Mesendoderm (in vitro differentiated cells): ENCODE measurements at regions not wholly inside any gene's neighbourhood (a gene's known extent, or its start where the extent isn't known, plus 50 kb on each side); places are given as distances from the start of the nearest gene placed in this dataset.
A peak's percentile ranks its signal among the peaks of the same experiment; 100 is the strongest.

Experiments used
- DNase-seq: peaks from one replicate; pipeline ENCODE4 v3.0.0; 2013
- H2AK5ac ChIP-seq: 2 replicates; pipeline ENCODE4 v1.6.1; 2013; ENCODE audit warnings: low read length, inconsistent platforms
- H2BK120ac ChIP-seq: 2 replicates; pipeline ENCODE4 v1.6.1; 2013; ENCODE audit warnings: low read depth, mild to moderate bottlenecking, low read length, moderate library complexity, mixed read lengths
- H2BK15ac ChIP-seq: replicated peaks from 2 replicates; pipeline ENCODE4 v1.6.1; 2013; ENCODE audit warnings: low read depth, mild to moderate bottlenecking, moderate library complexity
- H2BK5ac ChIP-seq: 2 replicates; pipeline ENCODE4 v1.6.1; 2013; ENCODE audit warnings: low read length, inconsistent platforms
- H3K18ac ChIP-seq: 2 replicates; pipeline ENCODE4 v1.6.1; 2013; ENCODE audit warnings: mild to moderate bottlenecking, low read length, mixed read lengths
- H3K23ac ChIP-seq: one replicate; pipeline ENCODE4 v1.6.1; 2013; ENCODE audit warnings: low read length
- H3K27ac ChIP-seq: 2 replicates; pipeline ENCODE4 v1.5.1; 2013; ENCODE audit warnings: low read depth, mild to moderate bottlenecking, inconsistent platforms, low read length, moderate library complexity
- H3K27me3 ChIP-seq: 2 replicates; pipeline ENCODE4 v1.6.1; 2013; ENCODE audit warnings: low read length, control low read depth, mild to moderate bottlenecking, inconsistent platforms; ENCODE audit not compliant: insufficient read depth, poor library complexity
- H3K36me3 ChIP-seq: 2 replicates; pipeline ENCODE4 v1.6.1; 2013; ENCODE audit warnings: low read length, inconsistent platforms; ENCODE audit not compliant: control insufficient read depth, insufficient read depth
- H3K4ac ChIP-seq: one replicate; pipeline ENCODE4 v1.6.1; 2013; ENCODE audit warnings: low read depth, mild to moderate bottlenecking, low read length, moderate library complexity
- H3K4me1 ChIP-seq: 2 replicates; pipeline ENCODE4 v1.6.1; 2013; ENCODE audit warnings: low read depth, low read length, inconsistent platforms; ENCODE audit not compliant: control insufficient read depth
- H3K4me2 ChIP-seq: 2 replicates; pipeline ENCODE4 v1.6.1; 2013; ENCODE audit warnings: low read length
- H3K4me3 ChIP-seq: 2 replicates; pipeline ENCODE4 v1.5.1; 2013; ENCODE audit warnings: mild to moderate bottlenecking, low read length
- H3K56ac ChIP-seq: one replicate; pipeline ENCODE4 v1.6.1; 2013; ENCODE audit warnings: low read length
- H3K79me1 ChIP-seq: 2 replicates; pipeline ENCODE4 v1.6.1; 2013; ENCODE audit warnings: low read length, inconsistent platforms
- H3K79me2 ChIP-seq: 2 replicates; pipeline ENCODE4 v1.6.1; 2013; ENCODE audit warnings: mild to moderate bottlenecking, low read length; ENCODE audit not compliant: control insufficient read depth, insufficient read depth
- H3K9ac ChIP-seq: 2 replicates; pipeline ENCODE4 v1.6.1; 2013; ENCODE audit warnings: low read length, inconsistent platforms
- H4K5ac ChIP-seq: one replicate; pipeline ENCODE4 v1.6.1; 2013; ENCODE audit warnings: low read length
- H4K8ac ChIP-seq: one replicate; pipeline ENCODE4 v1.6.1; 2013; ENCODE audit warnings: low read depth, mild to moderate bottlenecking, control low read depth, low read length, moderate library complexity
- WGBS: extraction: QIAGEN DNeasy Blood & Tissue Kit; methylation state at CpG from one replicate; pipeline ENCODE4 v1.1.7; 2013; ENCODE audit warnings: low lambda C conversion rate, missing lambda C conversion rate; ENCODE audit not compliant: insufficient coverage; ENCODE audit errors: extremely low coverage; 5-methylcytosine and 5-hydroxymethylcytosine counted together

- Histone ChIP-seq H3K18ac (no peak overlapping the region), H3K79me1 (no peaks in the 10 kb centered on the region), H3K4me3 (no peak overlapping the region)
Observed at GRCh38 chr3:59213860-59214259, 164.0 kb upstream of the CFAP20DC start.

GRCh38 chr3:59212128-59212779, 162.4 kb upstream of the CFAP20DC start:
- Histone ChIP-seq H3K56ac (no peak overlapping the region), H2AK5ac (no peak overlapping the region), H3K27me3 (no peaks in the 10 kb centered on the region), H4K5ac (no peak overlapping the region), H3K79me2 (no peaks in the 10 kb centered on the region), H3K36me3 (no peaks in the 10 kb centered on the region), H2BK120ac (no peak overlapping the region), H3K23ac (no peak overlapping the region), H3K79me1 (no peaks in the 10 kb centered on the region), H3K4me1 (no peaks in the 10 kb centered on the region), H4K8ac (no peak overlapping the region), H3K4me3 (no peak overlapping the region), H3K4ac (no peak overlapping the region), H2BK15ac (no peak overlapping the region), H3K4me2 (no peak overlapping the region), H3K27ac (no peak overlapping the region), H2BK5ac (no peak overlapping the region), H3K9ac (no peak overlapping the region), H3K18ac (peak overlapping the region; percentile 68)
- DNase-seq: peak; percentile 68

More at GRCh38 chr3:59213860-59214259, 164.0 kb upstream of the CFAP20DC start:
- no peak overlapping the region for H2BK120ac ChIP-seq
- H3K79me2 ChIP-seq: no peaks in the 10 kb centered on the region
- no peak for DNase-seq
- H2BK5ac ChIP-seq: no peak overlapping the region
- H3K9ac ChIP-seq: no peak overlapping the region
- no peak overlapping the region for H3K4ac ChIP-seq
- H2BK15ac ChIP-seq: no peak overlapping the region
- no peak overlapping the region for H3K4me2 ChIP-seq
- H3K27ac ChIP-seq: no peak overlapping the region
- no peaks in the 10 kb centered on the region for H3K27me3 ChIP-seq
- H3K36me3 ChIP-seq: no peaks in the 10 kb centered on the region
- H3K56ac ChIP-seq: no peak overlapping the region
- no peak overlapping the region for H4K5ac ChIP-seq
- no peak overlapping the region for H3K23ac ChIP-seq
- no peaks in the 10 kb centered on the region for H3K4me1 ChIP-seq
- H2AK5ac ChIP-seq: no peak overlapping the region
- no peak overlapping the region for H4K8ac ChIP-seq

GRCh38 chr3:59210260-59210659, 160.4 kb upstream of the CFAP20DC start:
- no peak for DNase-seq
- Histone ChIP-seq H3K27ac (no peak overlapping the region), H3K4me2 (no peak overlapping the region), H3K4ac (no peak overlapping the region), H3K27me3 (no peaks in the 10 kb centered on the region), H3K18ac (no peak overlapping the region), H4K5ac (no peak overlapping the region), H4K8ac (no peak overlapping the region), H3K4me3 (no peak overlapping the region), H3K56ac (no peak overlapping the region), H3K9ac (no peak overlapping the region), H3K79me2 (no peaks in the 10 kb centered on the region), H2BK15ac (no peak overlapping the region), H3K36me3 (no peaks in the 10 kb centered on the region), H2BK5ac (no peak overlapping the region), H3K23ac (no peak overlapping the region), H2BK120ac (no peak overlapping the region), H2AK5ac (no peak overlapping the region), H3K79me1 (no peaks in the 10 kb centered on the region), H3K4me1 (no peaks in the 10 kb centered on the region)
- WGBS: no CpG with 5 or more reads among the region's 2 CpGs

GRCh38 chr3:59192473-59192872, 142.6 kb upstream of the CFAP20DC start:
- H2BK120ac ChIP-seq: no peak overlapping the region
- no peaks in the 10 kb centered on the region for H3K27me3 ChIP-seq
- H3K79me1 ChIP-seq: no peaks in the 10 kb centered on the region
- no peak overlapping the region for H2AK5ac ChIP-seq
- no peak overlapping the region for H3K27ac ChIP-seq
- no peak overlapping the region for H4K5ac ChIP-seq
- H3K56ac ChIP-seq: no peak overlapping the region
- H3K18ac ChIP-seq: no peak overlapping the region
- H3K79me2 ChIP-seq: no peaks in the 10 kb centered on the region
- no peak for DNase-seq
- no peak overlapping the region for H3K4me3 ChIP-seq
- no peak overlapping the region for H3K9ac ChIP-seq
- H3K4ac ChIP-seq: no peak overlapping the region
- no peak overlapping the region for H2BK5ac ChIP-seq
- no peak overlapping the region for H3K4me2 ChIP-seq
- no peak overlapping the region for H2BK15ac ChIP-seq
- no peaks in the 10 kb centered on the region for H3K4me1 ChIP-seq
- H4K8ac ChIP-seq: no peak overlapping the region
- no peaks in the 10 kb centered on the region for H3K36me3 ChIP-seq
- no peak overlapping the region for H3K23ac ChIP-seq

GRCh38 chr3:59191651-59192050, 141.8 kb upstream of the CFAP20DC start:
- H3K4me2 ChIP-seq: no peak overlapping the region
- no peak overlapping the region for H2AK5ac ChIP-seq
- no peaks in the 10 kb centered on the region for H3K27me3 ChIP-seq
- no peak overlapping the region for H4K8ac ChIP-seq
- no peaks in the 10 kb centered on the region for H3K79me2 ChIP-seq
- H3K4me3 ChIP-seq: no peak overlapping the region
- no peaks in the 10 kb centered on the region for H3K36me3 ChIP-seq
- H3K4ac ChIP-seq: no peak overlapping the region
- H2BK120ac ChIP-seq: no peak overlapping the region
- H2BK15ac ChIP-seq: no peak overlapping the region
- H3K56ac ChIP-seq: no peak overlapping the region
- no peak overlapping the region for H3K18ac ChIP-seq
- no CpG with 5 or more reads among the region's 2 CpGs for WGBS
- H3K4me1 ChIP-seq: no peaks in the 10 kb centered on the region
- no peaks in the 10 kb centered on the region for H3K79me1 ChIP-seq
- no peak overlapping the region for H2BK5ac ChIP-seq
- no peak overlapping the region for H3K23ac ChIP-seq
- no peak overlapping the region for H3K9ac ChIP-seq
- DNase-seq: no peak
- H3K27ac ChIP-seq: no peak overlapping the region
- no peak overlapping the region for H4K5ac ChIP-seq

GRCh38 chr3:59189939-59190338, 140.1 kb upstream of the CFAP20DC start:
- Histone ChIP-seq H3K4me2 (no peak overlapping the region), H3K4ac (no peak overlapping the region), H2BK5ac (no peak overlapping the region), H4K8ac (no peak overlapping the region), H3K4me1 (no peaks in the 10 kb centered on the region), H2AK5ac (no peak overlapping the region), H3K23ac (no peak overlapping the region), H3K9ac (no peak overlapping the region), H3K79me2 (no peaks in the 10 kb centered on the region), H2BK120ac (no peak overlapping the region), H3K27me3 (no peaks in the 10 kb centered on the region), H4K5ac (no peak overlapping the region), H2BK15ac (no peak overlapping the region), H3K56ac (no peak overlapping the region), H3K4me3 (no peak overlapping the region), H3K27ac (no peak overlapping the region), H3K18ac (no peak overlapping the region), H3K79me1 (no peaks in the 10 kb centered on the region), H3K36me3 (no peaks in the 10 kb centered on the region)
- DNase-seq: no peak
- WGBS: no CpG with 5 or more reads among the region's 5 CpGs
